ENCODE measurements at regions not wholly inside any gene's neighbourhood (a gene's known extent, or its start where the extent isn't known, plus 50 kb on each side); places are given as distances from the start of the nearest gene placed in this dataset.

GRCh38 chr10:106439366-106439765 lies 725.1 kb downstream of the SORCS1 start:
- TF ChIP-seq SUZ12 (IDR thresholded peaks at IDR 0.05; ENCODE audit: low read length) (no peak), CHD2 (IDR thresholded peaks at IDR 0.05; ENCODE audit: low read length) (no peak), MAFK (IDR thresholded peaks at IDR 0.05; ENCODE audit: low read depth, low read length) (no peak), BCL11A (IDR thresholded peaks at IDR 0.05; ENCODE audit: low read depth in 2 of 2, low read length in 2 of 2) (no peak), RFX5 (IDR thresholded peaks at IDR 0.05; ENCODE audit: borderline replicate concordance, low read depth, low read length) (no peak), SRF (IDR thresholded peaks at IDR 0.05; ENCODE audit: low read depth, low read length) (no peak), CTCF (IDR thresholded peaks at IDR 0.05; ENCODE audit: control extremely low read depth in 1 of 3, insufficient read depth in 1 of 3, low read depth in 1 of 3, low read length in 3 of 3) (no peak), TAF1 (IDR thresholded peaks at IDR 0.05; ENCODE audit: low read depth, low read length) (no peak), ATF3 (IDR thresholded peaks at IDR 0.05; ENCODE audit: insufficient read depth, low read depth, low read length) (no peak), RBBP5 (IDR thresholded peaks at IDR 0.05; ENCODE audit: borderline replicate concordance, low read depth, low read length) (no peak), ZNF274 (IDR thresholded peaks at IDR 0.05; ENCODE audit: borderline replicate concordance, extremely low read depth, low read length) (no peak)
- DNase-seq (ENCODE audit: low read depth in 1 of 2, low spot score in 2 of 2) (no peak), FAIRE-seq (no peak)
- no peak overlapping the region for H3K4me2 ChIP-seq (ENCODE audit: insufficient read depth in 1 of 2, low read depth in 2 of 2, low read length in 2 of 2)
- H2BK15ac ChIP-seq (ENCODE audit: low read length) = no peak overlapping the region
- H2BK20ac ChIP-seq (ENCODE audit: low read length) = no peak overlapping the region
- H4K20me1 ChIP-seq (replicated peaks in 1 of 2; ENCODE audit: control insufficient read depth in 1 of 2, insufficient read depth in 2 of 2, low read length in 2 of 2) = no peaks in the 10 kb centered on the region
- ChIA-PET CTCF (ENCODE audit: partially characterized antibody) (no interaction called here), POLR2A (ENCODE audit: partially characterized antibody) (no interaction called here)
- no peaks in the 10 kb centered on the region; the same call in 1 of the 2 replicates for H3K23me2 ChIP-seq (ENCODE audit: low read depth, low read length)
- no peaks in the 10 kb centered on the region for H3K36me3 ChIP-seq (ENCODE audit: control insufficient read depth in 2 of 4, insufficient read depth in 4 of 4, low read length in 3 of 4)
- no peak overlapping the region for H3K23ac ChIP-seq (ENCODE audit: insufficient read length)
- H3K4me3 ChIP-seq (ENCODE audit: extremely low read depth in 1 of 4, insufficient read depth in 2 of 4, low read depth in 3 of 4, low read length in 4 of 4) = no peak overlapping the region
- no peak overlapping the region for H4K8ac ChIP-seq (ENCODE audit: extremely low read depth, insufficient read depth, low read length)
- H3K9me3 ChIP-seq (ENCODE audit: insufficient read depth in 2 of 2, low read depth in 1 of 2, low read length in 1 of 2) = no peaks in the 10 kb centered on the region
- H4K91ac ChIP-seq (replicated peaks; ENCODE audit: insufficient read length, low read length) = no peak overlapping the region
- no peaks in the 10 kb centered on the region for H3K79me1 ChIP-seq (ENCODE audit: low read depth, low read length)
- H4K5ac ChIP-seq (ENCODE audit: insufficient read length, low read depth, low read length) = no peak overlapping the region
- H2AFZ ChIP-seq (ENCODE audit: low read length) = no peak overlapping the region
- H2BK5ac ChIP-seq (ENCODE audit: low read depth, low read length) = no peak overlapping the region
- no peak overlapping the region for H2AK5ac ChIP-seq (ENCODE audit: low read depth, low read length)
- no peak overlapping the region for H3K18ac ChIP-seq (ENCODE audit: extremely low read depth, low read length)
- H2BK12ac ChIP-seq (ENCODE audit: low read depth, low read length) = no peak overlapping the region
- no peak overlapping the region for H2BK120ac ChIP-seq (replicated peaks; ENCODE audit: low read depth, low read length)
- no peak overlapping the region for H3K56ac ChIP-seq (replicated peaks; ENCODE audit: insufficient read length, low read depth, low read length)
- H3K14ac ChIP-seq (ENCODE audit: insufficient read length) = no peak overlapping the region
- no peak overlapping the region for H3K9ac ChIP-seq (replicated peaks in 1 of 4; ENCODE audit: extremely low read depth in 1 of 4, low read depth in 3 of 4, low read length in 3 of 4)
- no peak overlapping the region for H3K4ac ChIP-seq (replicated peaks; ENCODE audit: insufficient read length, low read depth, low read length)
- 0 out of 7 replicates have a peak, but pooled peaks cover 0 to 3% (median 0%) of the 10 kb centered on the region in 4 experiments for H3K4me1 ChIP-seq (replicated peaks in 1 of 4; ENCODE audit: control insufficient read depth in 3 of 4, insufficient read depth in 4 of 4, low read length in 3 of 4)
- WGBS, 2 experiments (ENCODE audit: extremely low coverage in 1 of 2, insufficient coverage in 1 of 2, insufficient read length in 1 of 2, insufficient replicate concordance in 2 of 2, low coverage in 1 of 2, low lambda C conversion rate in 2 of 2, missing lambda C conversion rate in 1 of 2) = 86% methylated on average over 3 of the region's 3 CpGs; no CpG with 5 or more reads in 1 of the 2 experiments
- H3K27me3 ChIP-seq (replicated peaks in 1 of 4; ENCODE audit: control insufficient read depth in 3 of 4, extremely low read depth in 1 of 4, insufficient read depth in 3 of 4, low read length in 3 of 4) = peaks cover 0 to 1% (median 0%) of the 10 kb centered on the region in 4 experiments; a peak in 1 of 7 replicates
- H3K27ac ChIP-seq (ENCODE audit: low read depth, low read length) = no peak overlapping the region
- H3K79me2 ChIP-seq (ENCODE audit: control insufficient read depth in 1 of 2, insufficient read depth in 2 of 2, low read length in 2 of 2) = no peaks in the 10 kb centered on the region
